HUES48 (cell line): ENCODE measurements at regions not wholly inside any gene's neighbourhood (a gene's known extent, or its start where the extent isn't known, plus 50 kb on each side); places are given as distances from the start of the nearest gene placed in this dataset.

Experiments
- H3K27ac ChIP-seq: one replicate; pipeline ENCODE4 v1.7.0; 2013; ENCODE audit warnings: low read depth, low read length, inconsistent platforms
- H3K27me3 ChIP-seq: 2 replicates; pipeline ENCODE4 v1.6.1; 2013; ENCODE audit warnings: mild to moderate bottlenecking, low read length; ENCODE audit not compliant: control insufficient read depth, insufficient read depth
- H3K36me3 ChIP-seq: 2 replicates; pipeline ENCODE4 v1.6.1; 2013; ENCODE audit warnings: low read length; ENCODE audit not compliant: control insufficient read depth, insufficient read depth
- H3K4me1 ChIP-seq: 2 replicates; pipeline ENCODE4 v1.6.1; 2013; ENCODE audit warnings: mild to moderate bottlenecking, low read length; ENCODE audit not compliant: control insufficient read depth, insufficient read depth
- H3K4me3 ChIP-seq: 2 replicates; pipeline ENCODE4 v1.5.1; 2013; ENCODE audit warnings: mild to moderate bottlenecking, low read depth, low read length
- H3K9ac ChIP-seq: 2 replicates; pipeline ENCODE4 v1.6.1; 2013; ENCODE audit warnings: mild to moderate bottlenecking, low read depth, low read length, moderate library complexity
- H3K9me3 ChIP-seq: 2 replicates; pipeline ENCODE4 v1.6.1; 2013; ENCODE audit warnings: low read length; ENCODE audit not compliant: control insufficient read depth, insufficient read depth

DNA sequence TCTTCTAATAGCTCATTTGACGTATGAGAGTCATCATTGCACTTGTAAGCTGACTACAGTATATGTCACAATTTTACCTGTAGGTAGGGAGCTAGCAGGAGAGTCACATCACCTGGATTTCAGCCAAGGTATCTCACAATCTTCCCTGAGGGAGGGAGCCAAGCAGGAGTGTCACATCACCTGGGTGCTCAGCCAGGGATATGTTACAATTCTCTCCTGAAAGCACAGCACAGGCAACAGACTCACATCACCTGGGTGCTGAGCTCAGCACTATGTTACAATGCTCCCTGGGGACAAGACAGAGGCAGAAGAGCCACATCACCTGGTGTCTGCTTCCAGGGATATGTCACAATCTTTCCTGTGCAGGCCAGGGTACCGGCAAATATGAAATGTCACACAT is 51.5 kb upstream of the ZNF730 start:
- peaks cover 90% of the 10 kb centered on the region for H3K9me3 ChIP-seq
- no peaks in the 10 kb centered on the region for H3K27me3 ChIP-seq

DNA sequence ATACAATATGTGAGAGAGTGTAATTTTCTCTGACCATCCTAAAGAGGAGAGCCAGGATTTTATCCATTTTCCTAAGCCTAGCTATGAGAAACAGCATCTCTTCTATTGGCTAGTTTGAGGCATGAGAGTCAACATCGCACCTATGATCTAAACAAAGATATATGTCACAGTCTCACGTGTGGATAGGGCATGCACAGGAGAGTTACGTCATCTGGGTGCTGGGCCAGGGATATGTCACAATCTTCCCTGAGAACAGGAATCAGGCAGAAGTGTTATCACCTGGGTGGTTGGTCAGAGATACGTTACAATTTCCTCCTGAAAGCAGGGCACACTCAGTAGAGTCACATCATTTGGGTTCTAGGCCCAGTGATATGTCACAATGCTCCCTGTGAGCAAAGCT is 53.9 kb upstream of the ZNF730 start:
- no peaks in the 10 kb centered on the region for H3K4me1 ChIP-seq
- H3K9me3 ChIP-seq, result peaks cover 90% of the 10 kb centered on the region
- H3K27me3 ChIP-seq, result no peaks in the 10 kb centered on the region
- no peaks in the 10 kb centered on the region for H3K36me3 ChIP-seq
- no peak overlapping the region for H3K27ac ChIP-seq
- H3K9ac ChIP-seq, result no peak overlapping the region
- no peak overlapping the region for H3K4me3 ChIP-seq

More for the DNA sequence above, 51.5 kb upstream of the ZNF730 start:
- no peak overlapping the region for H3K27ac ChIP-seq
- no peak overlapping the region for H3K9ac ChIP-seq
- H3K4me1 ChIP-seq, result no peaks in the 10 kb centered on the region
- H3K36me3 ChIP-seq, result no peaks in the 10 kb centered on the region
- no peak overlapping the region for H3K4me3 ChIP-seq

DNA sequence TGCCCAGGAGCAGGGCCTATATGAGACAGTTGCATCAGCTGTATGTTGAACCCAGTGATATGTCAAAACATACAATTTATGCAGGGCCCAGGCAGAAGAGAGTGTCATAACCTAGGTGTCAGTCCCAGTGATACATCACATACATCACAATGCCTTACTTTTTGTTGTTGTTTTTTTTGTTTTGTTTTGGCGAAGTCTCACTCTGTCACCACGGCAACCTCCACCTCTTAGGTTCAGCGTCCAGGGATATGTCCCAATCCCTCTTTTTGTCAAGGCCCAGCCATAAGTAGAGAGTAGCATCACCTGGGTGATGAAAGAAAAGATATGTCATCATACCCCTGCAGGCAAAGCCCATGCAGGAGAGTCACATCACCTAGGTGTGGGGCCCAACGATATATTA is 56.8 kb upstream of the ZNF730 start:
- H3K9ac ChIP-seq, result no peak overlapping the region
- H3K36me3 ChIP-seq, result no peaks in the 10 kb centered on the region
- H3K9me3 ChIP-seq, result peaks cover 88% of the 10 kb centered on the region
- no peak overlapping the region; the same call in 1 of the 2 replicates for H3K4me3 ChIP-seq
- H3K27ac ChIP-seq, result no peak overlapping the region
- no peaks in the 10 kb centered on the region for H3K27me3 ChIP-seq
- H3K4me1 ChIP-seq, result no peaks in the 10 kb centered on the region

DNA sequence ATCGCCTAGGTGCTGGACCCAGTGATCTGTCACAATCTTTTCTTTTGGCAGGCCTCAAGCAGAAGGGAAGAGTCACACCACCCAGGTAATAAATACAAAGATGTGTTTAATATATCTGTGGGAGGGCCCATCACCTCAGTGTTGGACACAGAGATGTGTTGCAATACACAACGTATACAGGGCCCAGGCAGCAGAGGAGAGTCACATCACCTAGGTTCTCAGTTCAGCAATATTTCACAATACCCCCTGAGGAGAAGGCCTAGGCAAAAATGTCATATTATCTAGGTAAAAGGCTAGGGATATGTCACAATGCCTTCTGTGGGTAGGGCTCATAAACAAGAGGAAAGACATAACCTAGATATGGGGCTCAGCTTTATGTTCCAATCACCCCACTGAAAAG is 53.5 kb upstream of the ZNF728 start:
- Histone ChIP-seq H3K4me1 (no peaks in the 10 kb centered on the region), H3K36me3 (no peaks in the 10 kb centered on the region), H3K4me3 (no peak overlapping the region), H3K27ac (no peak overlapping the region), H3K27me3 (no peaks in the 10 kb centered on the region), H3K9me3 (peaks cover 90% of the 10 kb centered on the region), H3K9ac (no peak overlapping the region)

GRCh38 chr19:23055946-23056345 is 53.0 kb upstream of the ZNF728 start:
- Histone ChIP-seq H3K9me3 (peaks cover 90% of the 10 kb centered on the region), H3K27ac (no peak overlapping the region), H3K27me3 (no peaks in the 10 kb centered on the region), H3K4me3 (no peak overlapping the region), H3K36me3 (no peaks in the 10 kb centered on the region), H3K4me1 (no peaks in the 10 kb centered on the region), H3K9ac (no peak overlapping the region)

DNA sequence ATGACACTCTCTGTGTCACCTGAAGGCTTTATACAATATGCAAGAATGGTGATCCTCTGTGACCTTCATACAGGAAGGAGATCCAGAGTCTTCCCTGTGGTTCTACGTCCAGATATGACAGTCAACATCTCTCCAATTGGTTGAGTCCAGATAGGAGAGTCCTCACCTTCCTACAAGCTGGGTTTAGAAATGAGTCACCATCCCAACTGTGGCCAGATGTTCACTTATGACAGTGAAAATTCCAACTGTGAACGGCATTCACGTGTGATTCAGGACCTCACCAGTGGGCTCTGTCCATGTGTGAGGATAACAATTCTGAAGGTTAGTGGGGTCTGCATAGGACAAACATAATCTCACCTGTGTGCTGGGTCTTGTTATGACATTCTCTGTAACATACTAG is 52.5 kb upstream of the ZNF728 start:
- H3K27ac ChIP-seq, result no peak overlapping the region
- peaks cover 91% of the 10 kb centered on the region for H3K9me3 ChIP-seq
- no peaks in the 10 kb centered on the region for H3K27me3 ChIP-seq
- H3K36me3 ChIP-seq, result no peaks in the 10 kb centered on the region
- no peaks in the 10 kb centered on the region for H3K4me1 ChIP-seq
- H3K9ac ChIP-seq, result no peak overlapping the region
- no peak overlapping the region for H3K4me3 ChIP-seq

GRCh38 chr19:23054456-23054855 is 51.5 kb upstream of the ZNF728 start:
- Histone ChIP-seq H3K9ac (no peak overlapping the region), H3K27ac (no peak overlapping the region), H3K36me3 (no peaks in the 10 kb centered on the region), H3K4me1 (no peaks in the 10 kb centered on the region), H3K9me3 (peaks cover 92% of the 10 kb centered on the region), H3K4me3 (no peak overlapping the region), H3K27me3 (no peaks in the 10 kb centered on the region)
